ENCODE measurements at regions not wholly inside any gene's neighbourhood (a gene's known extent, or its start where the extent isn't known, plus 50 kb on each side); places are given as distances from the start of the nearest gene placed in this dataset.

DNA sequence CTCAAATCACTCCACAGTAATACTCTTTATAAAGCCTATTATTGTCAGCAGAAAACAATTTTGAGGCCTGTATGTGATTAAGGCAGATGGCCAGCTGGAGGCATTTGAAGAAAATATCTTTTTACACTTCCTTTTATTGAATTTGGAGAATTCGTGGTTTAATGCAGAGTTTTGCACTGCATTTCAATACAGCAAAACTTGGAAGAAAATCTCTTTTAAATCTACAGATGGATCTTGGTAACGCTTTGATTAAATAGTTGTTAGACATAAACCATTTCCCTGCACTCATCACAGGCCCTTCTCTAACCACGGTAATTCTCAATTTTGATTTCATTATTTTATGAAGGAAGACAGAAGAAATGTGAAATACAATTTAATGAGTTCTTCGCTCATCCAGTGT, 185.7 kb downstream of the RFC3 start:
- no peaks in the 10 kb centered on the region for H3K36me3 Mint-ChIP-seq (ENCODE audit: insufficient read depth, unreplicated experiment)
- H3K4me1 Mint-ChIP-seq (ENCODE audit: low read depth, unreplicated experiment), result peaks cover 15% of the 10 kb centered on the region
- H3K9me3 Mint-ChIP-seq (ENCODE audit: unreplicated experiment), result no peaks in the 10 kb centered on the region
- BruUV-seq (replicated peaks), result no TSS peak
- no peak overlapping the region for H3K4me3 Mint-ChIP-seq (ENCODE audit: unreplicated experiment)
- intact Hi-C loops (cut with micrococcal nuclease; ENCODE audit: unreplicated experiment), result no loop called here
- POLR2A ChIA-PET, result no interaction called here
- no peak overlapping the region for H3K27ac Mint-ChIP-seq (ENCODE audit: unreplicated experiment)
- Histone ChIP-seq H3K27me3 (replicated peaks; ENCODE audit: control insufficient read depth, insufficient read depth, low read length) (no peaks in the 10 kb centered on the region), H3K9me3 (no peaks in the 10 kb centered on the region), H3K36me3 (ENCODE audit: control insufficient read depth, insufficient read depth, low read length) (no peaks in the 10 kb centered on the region), H3K4me3 (ENCODE audit: low read depth, low read length) (no peak overlapping the region), H3K4me1 (peaks cover 13% of the 10 kb centered on the region; the same call in 1 of the 2 replicates)
- TF ChIP-seq CTCF (IDR thresholded peaks at IDR 0.05; ENCODE audit: insufficient read depth in 1 of 2, low read depth in 1 of 2, low read length in 1 of 2, severe bottlenecking in 1 of 2, unreplicated experiment in 1 of 2), result no peak
- DNase-seq, result no peak
- CTCF ChIA-PET, result no interaction called here
- no peaks in the 10 kb centered on the region for H3K27me3 Mint-ChIP-seq (ENCODE audit: insufficient read depth, unreplicated experiment)

DNA sequence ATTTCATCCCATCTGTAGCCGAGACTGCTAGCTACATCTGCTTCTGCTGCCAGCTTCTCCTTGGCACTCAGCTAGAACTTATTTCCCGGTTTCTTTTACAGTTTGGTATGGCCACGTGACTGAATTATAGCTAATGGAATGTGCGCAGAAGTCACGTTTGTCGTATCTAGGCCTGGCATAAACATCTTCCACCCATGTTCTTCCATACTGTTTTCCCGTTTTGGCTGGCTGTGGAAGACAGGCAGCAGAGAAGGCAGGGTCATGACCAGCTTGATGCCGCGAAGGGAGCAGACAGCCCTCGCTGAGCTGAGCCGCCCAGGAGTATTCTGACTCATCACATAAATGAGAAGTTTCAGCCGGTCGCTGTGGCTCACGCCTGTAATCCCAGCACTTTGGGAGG, 186.7 kb downstream of the RFC3 start:
- Histone ChIP-seq H3K27me3 (replicated peaks; ENCODE audit: control insufficient read depth, insufficient read depth, low read length) (no peaks in the 10 kb centered on the region), H3K36me3 (ENCODE audit: control insufficient read depth, insufficient read depth, low read length) (no peaks in the 10 kb centered on the region), H3K4me3 (ENCODE audit: low read depth, low read length) (no peak overlapping the region), H3K9me3 (no peaks in the 10 kb centered on the region), H3K4me1 (peaks cover 13% of the 10 kb centered on the region; the same call in 1 of the 2 replicates)
- no peaks in the 10 kb centered on the region for H3K36me3 Mint-ChIP-seq (ENCODE audit: insufficient read depth, unreplicated experiment)
- ChIA-PET CTCF (no interaction called here), POLR2A (no interaction called here)
- H3K4me1 Mint-ChIP-seq (ENCODE audit: low read depth, unreplicated experiment), result peaks cover 15% of the 10 kb centered on the region
- H3K27me3 Mint-ChIP-seq (ENCODE audit: insufficient read depth, unreplicated experiment), result no peaks in the 10 kb centered on the region
- no TSS peak for BruUV-seq (replicated peaks)
- intact Hi-C loops (cut with micrococcal nuclease; ENCODE audit: unreplicated experiment), result no loop called here
- no peak overlapping the region for H3K4me3 Mint-ChIP-seq (ENCODE audit: unreplicated experiment)
- DNase-seq, result no peak
- H3K9me3 Mint-ChIP-seq (ENCODE audit: unreplicated experiment), result no peaks in the 10 kb centered on the region
- no peak for TF ChIP-seq CTCF (IDR thresholded peaks at IDR 0.05; ENCODE audit: insufficient read depth in 1 of 2, low read depth in 1 of 2, low read length in 1 of 2, severe bottlenecking in 1 of 2, unreplicated experiment in 1 of 2)
- no peak overlapping the region for H3K27ac Mint-ChIP-seq (ENCODE audit: unreplicated experiment)

GRCh38 chr13:34006011-34006410, 188.1 kb downstream of the RFC3 start:
- POLR2A ChIA-PET, result no interaction called here

More at GRCh38 chr13:34006011-34006410, 188.1 kb downstream of the RFC3 start:
- Histone ChIP-seq H3K9me3 (no peaks in the 10 kb centered on the region), H3K4me3 (ENCODE audit: low read depth, low read length) (no peak overlapping the region), H3K36me3 (ENCODE audit: control insufficient read depth, insufficient read depth, low read length) (no peaks in the 10 kb centered on the region), H3K27me3 (replicated peaks; ENCODE audit: control insufficient read depth, insufficient read depth, low read length) (no peaks in the 10 kb centered on the region), H3K4me1 (peaks cover 11% of the 10 kb centered on the region)
- H3K36me3 Mint-ChIP-seq (ENCODE audit: insufficient read depth, unreplicated experiment), result no peaks in the 10 kb centered on the region
- no peaks in the 10 kb centered on the region for H3K9me3 Mint-ChIP-seq (ENCODE audit: unreplicated experiment)
- no peak overlapping the region for H3K27ac Mint-ChIP-seq (ENCODE audit: unreplicated experiment)
- BruUV-seq (replicated peaks), result no TSS peak
- H3K27me3 Mint-ChIP-seq (ENCODE audit: insufficient read depth, unreplicated experiment), result no peaks in the 10 kb centered on the region
- DNase-seq, result no peak
- no peak for TF ChIP-seq CTCF (IDR thresholded peaks at IDR 0.05; ENCODE audit: insufficient read depth in 1 of 2, low read depth in 1 of 2, low read length in 1 of 2, severe bottlenecking in 1 of 2, unreplicated experiment in 1 of 2)
- H3K4me1 Mint-ChIP-seq (ENCODE audit: low read depth, unreplicated experiment), result peaks cover 19% of the 10 kb centered on the region
- intact Hi-C loops (cut with micrococcal nuclease; ENCODE audit: unreplicated experiment), result no loop called here
- CTCF ChIA-PET, result no interaction called here
- no peak overlapping the region for H3K4me3 Mint-ChIP-seq (ENCODE audit: unreplicated experiment)

Measured in Caco-2 (cell line).